Lower leg skin (tissue), 3 donors: ENCODE measurements at regions not wholly inside any gene's neighbourhood (a gene's known extent, or its start where the extent isn't known, plus 50 kb on each side); places are given as distances from the start of the nearest gene placed in this dataset.

ENCODE experiments used
- POLR2A ChIP-seq, 2 donors: fragments of 450-650 bp; IDR thresholded peaks; one replicate each; pipeline ENCODE4 v1.6.1; 2016 to 2017; ENCODE audit warnings: antibody characterized with exemption in 2 of 2, mild to moderate bottlenecking in 1 of 2, moderate library complexity in 1 of 2
- TF ChIP-seq, protein P1 (sequence below), 3 donors: fragments of 450-650 bp; IDR thresholded peaks; one replicate each; pipeline ENCODE4 v1.5.1; 2016; ENCODE audit warnings: antibody characterized with exemption in 3 of 3, mild to moderate bottlenecking in 3 of 3, moderate library complexity in 2 of 3

GRCh38 chr4:183789657-183790056 lies 115.5 kb upstream of the STOX2 start:
- TF ChIP-seq, protein P1, sequence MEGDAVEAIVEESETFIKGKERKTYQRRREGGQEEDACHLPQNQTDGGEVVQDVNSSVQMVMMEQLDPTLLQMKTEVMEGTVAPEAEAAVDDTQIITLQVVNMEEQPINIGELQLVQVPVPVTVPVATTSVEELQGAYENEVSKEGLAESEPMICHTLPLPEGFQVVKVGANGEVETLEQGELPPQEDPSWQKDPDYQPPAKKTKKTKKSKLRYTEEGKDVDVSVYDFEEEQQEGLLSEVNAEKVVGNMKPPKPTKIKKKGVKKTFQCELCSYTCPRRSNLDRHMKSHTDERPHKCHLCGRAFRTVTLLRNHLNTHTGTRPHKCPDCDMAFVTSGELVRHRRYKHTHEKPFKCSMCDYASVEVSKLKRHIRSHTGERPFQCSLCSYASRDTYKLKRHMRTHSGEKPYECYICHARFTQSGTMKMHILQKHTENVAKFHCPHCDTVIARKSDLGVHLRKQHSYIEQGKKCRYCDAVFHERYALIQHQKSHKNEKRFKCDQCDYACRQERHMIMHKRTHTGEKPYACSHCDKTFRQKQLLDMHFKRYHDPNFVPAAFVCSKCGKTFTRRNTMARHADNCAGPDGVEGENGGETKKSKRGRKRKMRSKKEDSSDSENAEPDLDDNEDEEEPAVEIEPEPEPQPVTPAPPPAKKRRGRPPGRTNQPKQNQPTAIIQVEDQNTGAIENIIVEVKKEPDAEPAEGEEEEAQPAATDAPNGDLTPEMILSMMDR (IDR thresholded peaks at IDR 0.05): no peak
- no peak for TF ChIP-seq POLR2A (IDR thresholded peaks at IDR 0.05)
